ENCODE measurements at regions not wholly inside any gene's neighbourhood (a gene's known extent, or its start where the extent isn't known, plus 50 kb on each side); places are given as distances from the start of the nearest gene placed in this dataset.

DNA sequence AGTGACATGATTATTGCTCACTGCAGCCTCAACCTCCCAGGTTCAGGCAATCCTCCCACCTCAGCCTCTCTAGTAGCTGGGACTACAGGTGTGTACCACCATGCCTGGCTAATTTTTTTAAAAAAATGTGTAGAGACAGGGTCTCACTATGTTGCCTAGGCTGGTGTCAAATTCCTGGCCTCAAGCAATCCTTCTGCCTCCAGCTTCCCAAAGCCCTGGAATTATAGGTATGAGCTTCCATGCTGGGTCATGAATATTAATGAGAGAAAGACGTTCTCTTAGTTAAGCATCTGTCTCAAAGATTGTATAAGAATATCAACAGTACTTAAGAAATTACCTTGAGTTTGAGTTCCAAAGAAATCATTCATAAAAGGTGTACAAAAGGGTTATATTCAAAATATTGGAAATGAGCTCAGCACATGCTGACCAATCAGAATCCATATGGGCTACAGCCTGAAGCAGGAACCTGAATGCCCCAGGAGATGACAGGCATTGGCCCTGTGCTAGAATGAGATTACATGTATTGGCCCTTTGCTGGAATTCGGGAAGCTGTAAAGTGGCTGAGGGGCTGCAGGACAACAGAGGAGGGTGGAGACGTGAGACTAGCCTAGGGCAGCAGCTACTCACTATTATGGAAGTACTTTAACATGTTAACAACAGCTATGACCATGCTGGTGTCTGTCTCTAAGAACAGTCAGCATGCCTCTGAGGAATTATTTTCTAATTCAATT, 157.0 kb upstream of the CPNE8 start:
- TF ChIP-seq, protein P1, sequence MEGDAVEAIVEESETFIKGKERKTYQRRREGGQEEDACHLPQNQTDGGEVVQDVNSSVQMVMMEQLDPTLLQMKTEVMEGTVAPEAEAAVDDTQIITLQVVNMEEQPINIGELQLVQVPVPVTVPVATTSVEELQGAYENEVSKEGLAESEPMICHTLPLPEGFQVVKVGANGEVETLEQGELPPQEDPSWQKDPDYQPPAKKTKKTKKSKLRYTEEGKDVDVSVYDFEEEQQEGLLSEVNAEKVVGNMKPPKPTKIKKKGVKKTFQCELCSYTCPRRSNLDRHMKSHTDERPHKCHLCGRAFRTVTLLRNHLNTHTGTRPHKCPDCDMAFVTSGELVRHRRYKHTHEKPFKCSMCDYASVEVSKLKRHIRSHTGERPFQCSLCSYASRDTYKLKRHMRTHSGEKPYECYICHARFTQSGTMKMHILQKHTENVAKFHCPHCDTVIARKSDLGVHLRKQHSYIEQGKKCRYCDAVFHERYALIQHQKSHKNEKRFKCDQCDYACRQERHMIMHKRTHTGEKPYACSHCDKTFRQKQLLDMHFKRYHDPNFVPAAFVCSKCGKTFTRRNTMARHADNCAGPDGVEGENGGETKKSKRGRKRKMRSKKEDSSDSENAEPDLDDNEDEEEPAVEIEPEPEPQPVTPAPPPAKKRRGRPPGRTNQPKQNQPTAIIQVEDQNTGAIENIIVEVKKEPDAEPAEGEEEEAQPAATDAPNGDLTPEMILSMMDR (IDR thresholded peaks at IDR 0.05; ENCODE audit: low read depth, low read length): no peak
- TF ChIP-seq EZH2phosphoT487 (IDR thresholded peaks at IDR 0.05; ENCODE audit: low read depth): no peak

Data from OCI-LY3 (cell line).